ENCODE measurements at regions not wholly inside any gene's neighbourhood (a gene's known extent, or its start where the extent isn't known, plus 50 kb on each side); places are given as distances from the start of the nearest gene placed in this dataset.
"Not testable (repeated sequence)": the region's sequence is repeated elsewhere in the genome, so short reads cannot be mapped to it uniquely, and the experiment has no call there.

- no peak for DNase-seq (ENCODE audit: low read depth)
These were observed 489.0 kb downstream of the USP25 start for GRCh38 chr21:16218682-16219343.

- DNase-seq (ENCODE audit: low read depth): not testable (repeated sequence)
These were observed 495.0 kb downstream of the USP25 start for GRCh38 chr21:16224756-16225155.

- no peak for DNase-seq (ENCODE audit: low read depth)
These were observed 510.0 kb downstream of the USP25 start for GRCh38 chr21:16239659-16240265.

- DNase-seq (ENCODE audit: low read depth): no peak
These were observed 511.2 kb downstream of the USP25 start for GRCh38 chr21:16241016-16241415.

- DNase-seq (ENCODE audit: low read depth): no peak
These were observed 511.7 kb downstream of the USP25 start for GRCh38 chr21:16241479-16241963.

- no peak for DNase-seq (ENCODE audit: low read depth)
These were observed 513.6 kb downstream of the USP25 start for GRCh38 chr21:16243396-16243795.

GRCh38 chr21:16248705-16249104 lies 518.9 kb downstream of the USP25 start:
- DNase-seq (ENCODE audit: low read depth): no peak

GRCh38 chr21:16250273-16250672 lies 520.5 kb downstream of the USP25 start:
- no peak for DNase-seq (ENCODE audit: low read depth)

GRCh38 chr21:16258844-16259611 lies 529.2 kb downstream of the USP25 start:
- no peak for DNase-seq (ENCODE audit: low read depth)

- no peak for DNase-seq (ENCODE audit: low read depth)
These were observed 532.3 kb downstream of the USP25 start for GRCh38 chr21:16262091-16262490.

- no peak for DNase-seq (ENCODE audit: low read depth)
These were observed 534.5 kb downstream of the USP25 start for GRCh38 chr21:16264319-16264718.

- no peak for DNase-seq (ENCODE audit: low read depth)
These were observed 539.7 kb downstream of the USP25 start for GRCh38 chr21:16269476-16269875.

- peak; percentile 14 for DNase-seq (ENCODE audit: low read depth)
These were observed 550.2 kb downstream of the USP25 start for GRCh38 chr21:16279731-16280581.

- DNase-seq (ENCODE audit: low read depth): no peak
These were observed 550.9 kb downstream of the USP25 start for GRCh38 chr21:16280686-16281091.

- DNase-seq (ENCODE audit: low read depth): no peak
These were observed 553.7 kb downstream of the USP25 start for GRCh38 chr21:16283516-16283915.

- no peak for DNase-seq (ENCODE audit: low read depth)
These were observed 555.9 kb downstream of the USP25 start for GRCh38 chr21:16285605-16286126.

- no peak for DNase-seq (ENCODE audit: low read depth)
These were observed 557.3 kb downstream of the USP25 start for GRCh38 chr21:16287046-16287445.

- DNase-seq (ENCODE audit: low read depth): no peak
These were observed 561.5 kb downstream of the USP25 start for GRCh38 chr21:16291296-16291695.

- no peak for DNase-seq (ENCODE audit: low read depth)
These were observed 564.3 kb downstream of the USP25 start for GRCh38 chr21:16294128-16294527.

GRCh38 chr21:16302851-16303282 lies 573.1 kb downstream of the USP25 start:
- DNase-seq (ENCODE audit: low read depth): no peak

- no peak for DNase-seq (ENCODE audit: low read depth)
These were observed 574.7 kb downstream of the USP25 start for GRCh38 chr21:16304174-16305095.

All from GM04503 (cell line).